ENCODE measurements at regions not wholly inside any gene's neighbourhood (a gene's known extent, or its start where the extent isn't known, plus 50 kb on each side); places are given as distances from the start of the nearest gene placed in this dataset.

GRCh38 chr11:113579292-113579940 is 104.2 kb upstream of the DRD2 start:
- peak; percentile 64 for DNase-seq (ENCODE audit: low spot score)

GRCh38 chr11:113578715-113579250 is 103.6 kb upstream of the DRD2 start:
- DNase-seq (ENCODE audit: low spot score) = no peak

- no peak for DNase-seq (ENCODE audit: low spot score)
These were observed 102.8 kb upstream of the DRD2 start for GRCh38 chr11:113578033-113578380.

- DNase-seq (ENCODE audit: low spot score) = no peak
These were observed 102.3 kb upstream of the DRD2 start for GRCh38 chr11:113577356-113578032.

GRCh38 chr11:113574586-113574985 is 99.4 kb upstream of the DRD2 start:
- DNase-seq (ENCODE audit: low spot score) = no peak

- DNase-seq (ENCODE audit: low spot score) = no peak
These were observed 99.0 kb upstream of the DRD2 start for GRCh38 chr11:113574171-113574570.

- no peak for DNase-seq (ENCODE audit: low spot score)
These were observed 97.0 kb upstream of the DRD2 start for GRCh38 chr11:113572136-113572735.

- no peak for DNase-seq (ENCODE audit: low spot score)
These were observed 96.3 kb upstream of the DRD2 start for GRCh38 chr11:113571531-113571930.

- no peak for DNase-seq (ENCODE audit: low spot score)
These were observed 95.7 kb upstream of the DRD2 start for GRCh38 chr11:113570906-113571305.

GRCh38 chr11:113569391-113569790 is 94.2 kb upstream of the DRD2 start:
- no peak for DNase-seq (ENCODE audit: low spot score)

GRCh38 chr11:113568566-113568965 is 93.4 kb upstream of the DRD2 start:
- DNase-seq (ENCODE audit: low spot score) = no peak

- no peak for DNase-seq (ENCODE audit: low spot score)
These were observed 92.8 kb upstream of the DRD2 start for GRCh38 chr11:113567867-113568544.

GRCh38 chr11:113567097-113567496 is 91.9 kb upstream of the DRD2 start:
- peak; percentile 52 for DNase-seq (ENCODE audit: low spot score)

- no peak for DNase-seq (ENCODE audit: low spot score)
These were observed 89.4 kb upstream of the DRD2 start for GRCh38 chr11:113564527-113565130.

- DNase-seq (ENCODE audit: low spot score) = no peak
These were observed 88.7 kb upstream of the DRD2 start for GRCh38 chr11:113563766-113564526.

- DNase-seq (ENCODE audit: low spot score) = no peak
These were observed 87.8 kb upstream of the DRD2 start for GRCh38 chr11:113562981-113563461.

GRCh38 chr11:113562576-113562975 is 87.4 kb upstream of the DRD2 start:
- no peak for DNase-seq (ENCODE audit: low spot score)

- DNase-seq (ENCODE audit: low spot score) = no peak
These were observed 82.7 kb upstream of the DRD2 start for GRCh38 chr11:113557926-113558325.

- DNase-seq (ENCODE audit: low spot score) = no peak
These were observed 80.8 kb upstream of the DRD2 start for GRCh38 chr11:113556036-113556435.

GRCh38 chr11:113555071-113555619 is 79.9 kb upstream of the DRD2 start:
- no peak for DNase-seq (ENCODE audit: low spot score)

GRCh38 chr11:113554526-113554925 is 79.3 kb upstream of the DRD2 start:
- no peak for DNase-seq (ENCODE audit: low spot score)

Measured in putamen (tissue), 1 donor.